HG03575 (cell line): ENCODE measurements at regions not wholly inside any gene's neighbourhood (a gene's known extent, or its start where the extent isn't known, plus 50 kb on each side); places are given as distances from the start of the nearest gene placed in this dataset.

Experiments
- ATAC-seq: cut with Tn5 transposase; IDR thresholded peaks from one replicate; pipeline ENCODE4 v1.9.1; 2021; ENCODE audit not compliant: unreplicated experiment, insufficient number of reproducible peaks, low FRiP score; ENCODE audit errors: extremely low read depth

DNA sequence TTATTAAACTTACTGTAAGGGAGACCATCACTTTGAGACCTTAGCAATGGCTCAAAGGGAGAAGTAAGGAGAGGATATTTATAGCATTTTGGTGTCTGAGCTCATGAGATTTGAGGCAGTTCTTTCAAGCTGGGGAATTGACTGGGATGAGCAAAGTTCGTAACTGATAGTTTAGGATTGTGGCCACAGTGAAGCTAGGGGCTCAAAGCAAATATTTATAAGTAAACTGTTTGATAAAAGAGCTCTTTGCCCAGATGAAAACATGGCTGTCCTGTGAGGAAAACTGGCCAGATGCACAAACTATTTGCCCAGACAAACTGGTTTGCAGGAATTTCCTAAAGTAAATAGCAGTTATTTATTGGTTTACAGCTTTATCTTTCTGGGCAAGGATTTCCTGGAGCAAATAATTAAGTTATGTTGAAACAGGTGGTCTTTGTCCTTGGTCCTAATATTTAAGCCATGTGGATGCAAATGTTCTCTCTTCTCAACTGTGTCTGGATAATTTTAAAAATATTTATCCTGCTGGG lies 59.7 kb upstream of the TMTC4 start:
- no peak for ATAC-seq

DNA sequence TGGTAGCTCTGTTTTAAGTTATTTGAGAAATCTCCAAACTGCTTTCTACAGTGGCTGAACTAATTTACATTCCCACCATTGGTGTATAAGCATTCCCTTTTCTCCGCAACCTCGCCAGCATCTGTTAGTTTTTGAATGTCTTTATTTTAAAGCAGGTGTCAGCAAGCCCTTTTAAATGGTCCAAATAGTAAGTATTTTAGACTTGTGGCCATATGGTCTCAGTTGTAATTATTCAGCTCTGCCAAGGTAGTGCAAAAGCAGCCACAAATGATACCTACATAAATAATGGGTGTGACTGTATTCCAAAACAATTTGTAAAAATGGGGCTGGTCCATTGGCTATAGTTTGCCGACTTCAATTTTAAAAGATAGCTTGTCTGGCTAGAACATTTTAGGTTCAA lies 58.7 kb upstream of the TMTC4 start:
- ATAC-seq = no peak

DNA sequence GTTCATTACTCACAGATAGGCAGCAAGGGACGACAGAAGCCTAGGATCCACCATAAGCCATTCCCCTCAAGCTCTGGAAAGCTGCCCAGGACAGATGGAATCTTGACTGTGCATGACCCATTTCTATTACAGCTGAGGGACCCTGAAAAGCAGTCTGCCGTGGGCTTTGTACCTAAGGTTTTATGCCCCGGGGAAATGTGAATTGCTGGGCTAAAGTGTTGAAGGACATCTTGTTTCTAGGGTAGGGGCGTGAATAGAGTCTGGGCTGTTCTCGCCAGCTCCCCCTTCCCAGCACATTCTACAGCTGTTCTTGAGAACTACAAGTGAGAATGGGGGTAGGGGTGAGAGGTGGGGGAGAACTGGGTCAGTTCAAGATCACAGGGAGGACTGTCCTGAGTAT lies 53.6 kb upstream of the TMTC4 start:
- ATAC-seq = no peak

DNA sequence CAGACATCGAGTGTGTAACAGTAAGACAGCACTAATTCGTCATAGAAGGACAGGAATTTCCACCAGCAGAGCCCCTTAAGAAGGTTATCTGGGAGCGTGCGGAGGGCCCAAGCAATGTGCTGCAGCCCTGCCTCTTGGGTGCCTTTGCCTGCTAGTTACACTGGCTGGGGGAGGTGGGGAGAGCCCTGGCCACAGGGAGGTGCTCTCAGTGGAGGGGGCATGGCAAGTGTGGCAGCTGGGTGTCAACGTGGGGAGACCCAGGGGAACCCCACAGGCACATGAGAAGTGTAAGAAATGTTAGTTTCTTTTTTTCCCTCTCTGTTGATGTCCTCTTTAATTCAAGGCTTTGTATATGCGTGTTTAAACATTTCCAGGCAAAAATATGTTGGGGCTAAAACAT lies 50.9 kb upstream of the TMTC4 start:
- no peak for ATAC-seq

DNA sequence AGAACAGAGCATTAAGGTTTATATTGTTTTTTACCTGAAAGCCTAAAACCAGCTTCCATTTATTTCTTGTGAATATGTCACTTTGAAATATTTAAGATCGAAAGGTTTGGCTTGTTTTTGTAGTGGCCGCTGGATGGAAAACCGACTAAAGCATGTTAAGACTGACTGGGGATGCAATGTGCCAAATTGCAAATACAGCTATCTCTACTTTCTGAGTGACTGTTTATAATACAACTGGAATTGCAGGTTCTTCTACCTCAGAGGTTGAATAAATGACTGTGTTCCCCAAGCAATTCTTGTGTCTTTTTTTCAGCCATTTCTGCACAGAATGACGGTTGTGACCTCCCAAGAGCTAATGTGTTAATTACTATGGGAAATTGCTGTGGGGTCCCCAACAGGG lies 50.0 kb upstream of the TMTC4 start:
- ATAC-seq = no peak
